ENCODE measurements at regions not wholly inside any gene's neighbourhood (a gene's known extent, or its start where the extent isn't known, plus 50 kb on each side); places are given as distances from the start of the nearest gene placed in this dataset.

DNA sequence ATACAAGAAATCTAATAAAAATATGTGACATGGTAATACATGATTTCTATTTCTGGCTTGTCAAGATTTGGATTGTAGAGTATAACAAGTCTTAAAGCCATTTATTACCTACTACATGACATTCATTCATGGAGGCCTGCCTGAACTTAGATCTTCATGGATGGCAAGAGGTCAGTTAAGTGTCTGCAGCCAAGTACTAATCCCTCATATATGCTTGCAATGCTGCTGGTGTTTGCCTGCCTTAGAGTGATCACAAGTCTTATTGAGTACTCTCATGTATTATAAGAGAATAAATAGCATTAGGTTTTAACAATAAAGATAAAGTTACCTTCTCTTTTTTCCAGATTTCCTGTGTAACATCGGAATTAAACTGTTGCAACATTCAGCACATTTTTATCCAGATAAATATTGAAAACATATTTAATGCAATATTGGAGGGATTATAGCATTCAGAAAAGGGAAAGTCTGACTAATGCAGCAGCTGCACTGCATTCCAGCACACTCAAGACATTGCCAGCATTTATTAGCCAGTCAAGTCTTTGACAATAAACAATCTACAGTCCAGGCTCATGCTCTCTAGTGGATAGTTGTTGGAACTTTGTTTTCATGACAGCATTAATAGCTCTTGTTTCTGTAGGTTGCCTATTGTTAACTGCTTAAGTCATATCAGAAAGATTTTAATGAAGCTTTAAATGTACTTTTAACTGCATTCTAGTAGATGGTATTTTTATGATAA is 737.1 kb downstream of the FAT4 start:
- no peaks in the 10 kb centered on the region for H3K79me2 ChIP-seq (ENCODE audit: control insufficient read depth, low read length)
- H3K4me1 ChIP-seq (ENCODE audit: control insufficient read depth, low read length), result no peaks in the 10 kb centered on the region
- no peaks in the 10 kb centered on the region for H4K20me1 ChIP-seq (ENCODE audit: control insufficient read depth, insufficient read depth, low read depth, low read length)
- H3K36me3 ChIP-seq (ENCODE audit: control insufficient read depth, low read length), result no peaks in the 10 kb centered on the region
- H3K27ac ChIP-seq (ENCODE audit: low read depth, low read length), result no peak overlapping the region
- no peaks in the 10 kb centered on the region for H3K9me3 ChIP-seq (ENCODE audit: control insufficient read depth, insufficient read depth, low read length)
- H3K4me2 ChIP-seq (ENCODE audit: low read length), result no peak overlapping the region
- TF ChIP-seq CTCF (IDR thresholded peaks at IDR 0.05; ENCODE audit: low read depth, low read length, poor library complexity, severe bottlenecking), result no peak
- TF ChIP-seq EZH2phosphoT487 (IDR thresholded peaks at IDR 0.05; ENCODE audit: borderline replicate concordance, low read length), result no peak
- H3K9me2 ChIP-seq (replicated peaks; ENCODE audit: control insufficient read depth, low read length), result no peaks in the 10 kb centered on the region
- H3K4me3 ChIP-seq (ENCODE audit: low read length), result no peak overlapping the region
- H3F3A ChIP-seq (ENCODE audit: control insufficient read depth, insufficient read depth), result no peaks in the 10 kb centered on the region
- no peaks in the 10 kb centered on the region for H3K27me3 ChIP-seq (ENCODE audit: control insufficient read depth, low read length)

- H3K27me3 ChIP-seq (ENCODE audit: control insufficient read depth, low read length), result no peaks in the 10 kb centered on the region
- no peaks in the 10 kb centered on the region for H3K4me1 ChIP-seq (ENCODE audit: control insufficient read depth, low read length)
- H4K20me1 ChIP-seq (ENCODE audit: control insufficient read depth, insufficient read depth, low read depth, low read length), result no peaks in the 10 kb centered on the region
- no peaks in the 10 kb centered on the region for H3K36me3 ChIP-seq (ENCODE audit: control insufficient read depth, low read length)
- no peak overlapping the region for H3K27ac ChIP-seq (ENCODE audit: low read depth, low read length)
- H3K9me3 ChIP-seq (ENCODE audit: control insufficient read depth, insufficient read depth, low read length), result no peaks in the 10 kb centered on the region
- TF ChIP-seq CTCF (IDR thresholded peaks at IDR 0.05; ENCODE audit: low read depth, low read length, poor library complexity, severe bottlenecking) (no peak), EZH2phosphoT487 (IDR thresholded peaks at IDR 0.05; ENCODE audit: borderline replicate concordance, low read length) (no peak)
- no peak overlapping the region for H3K4me2 ChIP-seq (ENCODE audit: low read length)
- H3K79me2 ChIP-seq (ENCODE audit: control insufficient read depth, low read length), result no peaks in the 10 kb centered on the region
- H3F3A ChIP-seq (ENCODE audit: control insufficient read depth, insufficient read depth), result no peaks in the 10 kb centered on the region
- H3K4me3 ChIP-seq (ENCODE audit: low read length), result no peak overlapping the region
- no peaks in the 10 kb centered on the region for H3K9me2 ChIP-seq (replicated peaks; ENCODE audit: control insufficient read depth, low read length)
Measured at GRCh38 chr4:126056116-126056650, 741.4 kb downstream of the FAT4 start.

DNA sequence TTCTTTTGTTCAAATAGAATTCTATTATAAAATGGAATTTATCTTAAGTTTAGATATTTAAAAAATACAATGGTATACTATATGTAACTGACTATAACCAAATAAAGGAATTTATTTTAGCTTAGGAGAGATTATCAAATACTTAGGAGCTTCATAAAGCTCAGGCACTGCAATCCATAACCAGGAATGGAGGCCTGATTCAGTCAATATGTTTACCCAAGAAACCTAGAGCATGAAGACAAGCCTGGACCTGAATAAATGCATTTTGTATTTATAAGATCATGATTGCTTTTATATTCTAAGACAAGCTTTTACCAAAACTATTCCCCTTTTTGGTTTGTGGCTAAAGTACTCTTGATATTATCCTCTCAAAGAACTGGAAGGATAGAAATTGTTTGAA is 742.6 kb downstream of the FAT4 start:
- Histone ChIP-seq H3K27me3 (ENCODE audit: control insufficient read depth, low read length) (no peaks in the 10 kb centered on the region), H4K20me1 (ENCODE audit: control insufficient read depth, insufficient read depth, low read depth, low read length) (no peaks in the 10 kb centered on the region), H3K36me3 (ENCODE audit: control insufficient read depth, low read length) (no peaks in the 10 kb centered on the region), H3K9me2 (replicated peaks; ENCODE audit: control insufficient read depth, low read length) (no peaks in the 10 kb centered on the region), H3F3A (ENCODE audit: control insufficient read depth, insufficient read depth) (no peaks in the 10 kb centered on the region), H3K4me2 (ENCODE audit: low read length) (no peak overlapping the region), H3K27ac (ENCODE audit: low read depth, low read length) (no peak overlapping the region), H3K4me1 (ENCODE audit: control insufficient read depth, low read length) (no peaks in the 10 kb centered on the region), H3K9me3 (ENCODE audit: control insufficient read depth, insufficient read depth, low read length) (no peaks in the 10 kb centered on the region), H3K79me2 (ENCODE audit: control insufficient read depth, low read length) (no peaks in the 10 kb centered on the region), H3K4me3 (ENCODE audit: low read length) (no peak overlapping the region)
- TF ChIP-seq EZH2phosphoT487 (IDR thresholded peaks at IDR 0.05; ENCODE audit: borderline replicate concordance, low read length) (no peak), CTCF (IDR thresholded peaks at IDR 0.05; ENCODE audit: low read depth, low read length, poor library complexity, severe bottlenecking) (no peak)
